SK-N-SH (cell line): ENCODE measurements at regions not wholly inside any gene's neighbourhood (a gene's known extent, or its start where the extent isn't known, plus 50 kb on each side); places are given as distances from the start of the nearest gene placed in this dataset.

ENCODE experiments used
- CTCF ChIA-PET: fragments of 300-600, 350-600 bp; formaldehyde crosslinking; extraction: SDS; loops from one replicate; lab custom pipeline; 2021; lab: Yijun Ruan, JAX
- POLR2A ChIA-PET: fragments of 350-600 bp; sonication (Branson Sonifier 250); formaldehyde crosslinking; extraction: SDS; loops from one replicate; lab custom pipeline; 2020; ENCODE audit warnings: antibody characterized with exemption, inconsistent platforms; lab: Yijun Ruan, JAX
- DNase-seq: peaks from one replicate; pipeline ENCODE4 v3.0.0; 2012
- H2AFZ ChIP-seq: fragments of 200-600 bp; sonication (generic); 2 replicates; pipeline ENCODE4 v1.8.1; 2016; ENCODE audit warnings: antibody characterized with exemption, mild to moderate bottlenecking, low read depth
- H3F3A ChIP-seq: fragments of 200-600 bp; sonication (generic); replicated peaks from 2 replicates; pipeline ENCODE3; 2016; ENCODE audit warnings: antibody characterized with exemption, mild to moderate bottlenecking; ENCODE audit not compliant: insufficient read depth
- H3K27ac ChIP-seq, 2 experiments: fragments of 200-500 bp in 1 of 2; fragments of 200-600 bp in 1 of 2; sonication (Bioruptor generic) in 1 of 2; sonication (generic), shearing (Covaris generic) in 1 of 2; 2 replicates each; pipeline versions ENCODE4 v1.5.1 to v1.6.1; 2014 to 2016; ENCODE audit warnings: low read depth in 2 of 2, inconsistent platforms in 1 of 2, low read length in 1 of 2, mild to moderate bottlenecking in 1 of 2, mixed read lengths in 1 of 2
- H3K27me3 ChIP-seq: fragments of 200-600 bp; sonication (generic), shearing (Covaris generic); 2 replicates; pipeline ENCODE4 v1.6.1; 2016; ENCODE audit warnings: mixed run types; ENCODE audit not compliant: insufficient read depth
- H3K36me3 ChIP-seq, 2 experiments: fragments of 200-500 bp in 1 of 2; fragments of 200-600 bp in 1 of 2; sonication (Bioruptor generic) in 1 of 2; sonication (generic) in 1 of 2; replicated peaks in 1 of 2; 2 replicates each; pipeline versions ENCODE3 to v1.5.1; 2014 to 2016; ENCODE audit warnings: low read length in 1 of 2, mild to moderate bottlenecking in 1 of 2; ENCODE audit not compliant: insufficient read depth in 2 of 2, control insufficient read depth in 1 of 2
- H3K4me1 ChIP-seq, 2 experiments: fragments of 200-500 bp in 1 of 2; fragments of 200-600 bp in 1 of 2; sonication (Bioruptor generic) in 1 of 2; sonication (generic), shearing (Covaris generic) in 1 of 2; 2 replicates each; pipeline versions ENCODE4 v1.5.1 to v1.6.1; 2014 to 2016; ENCODE audit warnings: low read depth in 1 of 2, low read length in 1 of 2, mixed run types in 1 of 2; ENCODE audit not compliant: insufficient read depth in 2 of 2, control insufficient read depth in 1 of 2
- H3K4me2 ChIP-seq: fragments of 200-600 bp; sonication (generic), shearing (Covaris generic); 2 replicates; pipeline ENCODE4 v1.6.1; 2017; ENCODE audit warnings: mixed run types
- H3K4me3 ChIP-seq, 2 experiments: fragments of 200-500 bp in 1 of 2; fragments of 200-600 bp in 1 of 2; sonication (Bioruptor generic) in 1 of 2; sonication (generic), shearing (Covaris generic) in 1 of 2; 2 replicates each; pipeline versions ENCODE4 v1.5.1 to v1.8.1; 2014 to 2016; ENCODE audit warnings: low read depth in 2 of 2, inconsistent platforms in 1 of 2, low read length in 1 of 2, mild to moderate bottlenecking in 1 of 2, mixed read lengths in 1 of 2, moderate library complexity in 1 of 2
- H3K79me2 ChIP-seq: fragments of 200-600 bp; sonication (generic); 2 replicates; pipeline ENCODE4 v1.8.1; 2017; ENCODE audit warnings: mild to moderate bottlenecking; ENCODE audit not compliant: insufficient read depth
- H3K9ac ChIP-seq: fragments of 200-600 bp; sonication (generic); 2 replicates; pipeline ENCODE4 v1.6.1; 2017; ENCODE audit warnings: mixed run types
- H3K9me2 ChIP-seq: fragments of 200-600 bp; sonication (generic); 2 replicates; pipeline ENCODE4 v1.6.1; 2017; ENCODE audit warnings: mixed run types
- H3K9me3 ChIP-seq: fragments of 200-600 bp; sonication (generic); 2 replicates; pipeline ENCODE4 v1.6.1; 2017; ENCODE audit warnings: mixed run types, mild to moderate bottlenecking, moderate library complexity
- H4K20me1 ChIP-seq: fragments of 200-600 bp; sonication (generic); 2 replicates; pipeline ENCODE4 v1.6.1; 2017; ENCODE audit warnings: mild to moderate bottlenecking, mixed run types; ENCODE audit not compliant: insufficient read depth
- CTCF ChIP-seq: fragments of 200-600 bp; sonication (generic); IDR thresholded peaks from 2 replicates; pipeline ENCODE4 v1.6.1; 2017; ENCODE audit warnings: antibody characterized with exemption, mild to moderate bottlenecking, moderate library complexity
- NFIC ChIP-seq: IDR thresholded peaks from 2 replicates; pipeline ENCODE4 v1.4.0; 2012; ENCODE audit warnings: borderline replicate concordance
- REST ChIP-seq: IDR thresholded peaks from 2 replicates; pipeline ENCODE4 v1.6.1; 2012; ENCODE audit warnings: mild to moderate bottlenecking, low read depth, low read length, moderate library complexity
- SIN3A ChIP-seq: IDR thresholded peaks from 2 replicates; pipeline ENCODE4 v1.6.1; 2012; ENCODE audit warnings: low read depth, mild to moderate bottlenecking, low read length, moderate library complexity, borderline replicate concordance
- USF1 ChIP-seq: IDR thresholded peaks from 2 replicates; pipeline ENCODE4 v1.4.0; 2012; ENCODE audit warnings: low read depth, borderline replicate concordance
- WGBS: methylation state at CpG from one replicate; pipeline ENCODE4 v1.1.6; 2017; ENCODE audit warnings: low lambda C conversion rate; 5-methylcytosine and 5-hydroxymethylcytosine counted together

- TF ChIP-seq NFIC (no peak), CTCF (no peak), USF1 (no peak)
These were observed 595.6 kb upstream of the TENM3 start (continued) for GRCh38 chr4:181647396-181648147.

GRCh38 chr4:181650033-181650825 is 593.0 kb upstream of the TENM3 start:
- Histone ChIP-seq H3K9ac (no peak overlapping the region), H3K79me2 (no peaks in the 10 kb centered on the region), H4K20me1 (no peaks in the 10 kb centered on the region), H3K9me2 (no peaks in the 10 kb centered on the region), H3K27ac (no peak overlapping the region), H3K4me3 (no peak overlapping the region), H2AFZ (no peak overlapping the region), H3K27me3 (no peaks in the 10 kb centered on the region), H3K9me3 (no peaks in the 10 kb centered on the region), H3K4me1 (no peaks in the 10 kb centered on the region), H3F3A (no peaks in the 10 kb centered on the region), H3K4me2 (no peak overlapping the region), H3K36me3 (no peaks in the 10 kb centered on the region)
- 63% methylated on average over 4 of the region's 4 CpGs for WGBS
- ChIA-PET CTCF (no interaction called here), POLR2A (no interaction called here)
- no peak for DNase-seq
- TF ChIP-seq REST, result no peak
- TF ChIP-seq SIN3A, result no peak
- TF ChIP-seq USF1, result no peak
